Retinal pigment epithelial cell (primary cell): ENCODE measurements at regions not wholly inside any gene's neighbourhood (a gene's known extent, or its start where the extent isn't known, plus 50 kb on each side); places are given as distances from the start of the nearest gene placed in this dataset.

Experiments used
- DNase-seq: peaks from one replicate; pipeline ENCODE4 v3.0.0-alpha.2; 2010; ENCODE audit warnings: low read depth
- H3K4me3 ChIP-seq: 2 replicates; pipeline ENCODE4 v1.5.1; 2011; ENCODE audit warnings: mild to moderate bottlenecking, low read length, control low read depth, moderate library complexity
- CTCF ChIP-seq: conservative IDR thresholded peaks from 2 replicates; pipeline ENCODE4 v1.5.1; 2011; ENCODE audit warnings: low read depth, low read length, control low read depth, inconsistent platforms

GRCh38 chr12:92299344-92299743 is 153.7 kb upstream of the BTG1 start:
- DNase-seq = no peak
- no peak for TF ChIP-seq CTCF
- H3K4me3 ChIP-seq = no peak overlapping the region

- no peak for DNase-seq
- no peak overlapping the region for H3K4me3 ChIP-seq
- TF ChIP-seq CTCF = no peak
Observed at GRCh38 chr12:92297932-92298696, 152.5 kb upstream of the BTG1 start.

- H3K4me3 ChIP-seq = no peak overlapping the region
- no peak for TF ChIP-seq CTCF
- DNase-seq = no peak
Observed at GRCh38 chr12:92297405-92297804, 151.8 kb upstream of the BTG1 start.

GRCh38 chr12:92295523-92295922 is 149.9 kb upstream of the BTG1 start:
- TF ChIP-seq CTCF = no peak
- H3K4me3 ChIP-seq = no peak overlapping the region
- DNase-seq = no peak

GRCh38 chr12:92294676-92295440 is 149.2 kb upstream of the BTG1 start:
- TF ChIP-seq CTCF = no peak
- no peak overlapping the region for H3K4me3 ChIP-seq
- no peak for DNase-seq

GRCh38 chr12:92292016-92292415 is 146.4 kb upstream of the BTG1 start:
- no peak for TF ChIP-seq CTCF
- no peak overlapping the region for H3K4me3 ChIP-seq
- DNase-seq = no peak

- H3K4me3 ChIP-seq = no peak overlapping the region
- no peak for TF ChIP-seq CTCF
- no peak for DNase-seq
Observed at GRCh38 chr12:92290886-92291285, 145.2 kb upstream of the BTG1 start.
